ENCODE measurements at regions not wholly inside any gene's neighbourhood (a gene's known extent, or its start where the extent isn't known, plus 50 kb on each side); places are given as distances from the start of the nearest gene placed in this dataset.

DNA sequence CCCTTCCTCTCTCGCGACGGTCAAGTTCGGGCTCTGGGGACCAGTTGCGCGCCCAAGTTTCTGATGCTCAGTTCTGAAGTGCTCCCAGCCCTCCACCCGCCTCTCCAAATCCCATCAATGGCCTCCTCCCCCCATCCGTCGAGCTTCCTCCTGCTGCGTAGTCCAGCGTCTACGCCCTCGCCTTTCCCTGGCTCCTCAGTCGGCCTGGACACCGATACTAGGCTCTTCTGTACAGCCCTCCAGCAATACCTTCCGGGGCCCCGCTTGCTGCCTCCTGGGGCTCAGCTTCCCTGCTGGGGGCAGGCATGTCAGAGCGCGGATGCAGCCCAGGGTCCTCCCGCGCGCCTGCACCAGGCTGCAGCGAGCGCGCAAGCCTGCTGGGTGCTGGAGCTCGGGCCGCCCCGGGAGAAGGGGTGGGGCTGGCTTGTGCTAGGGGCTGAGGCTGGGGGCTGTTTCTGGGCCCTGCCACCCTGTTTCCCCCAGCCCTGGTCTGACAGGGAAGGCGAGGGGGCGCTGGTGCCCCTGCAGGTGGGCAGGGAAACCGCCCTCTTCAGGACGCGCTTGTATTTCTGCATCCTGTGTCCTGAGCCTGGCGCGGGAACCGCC, 353.3 kb upstream of the SUCLG2 start:
- no peak for TF ChIP-seq CTCF (IDR thresholded peaks at IDR 0.05)
- no peak for TF ChIP-seq POLR2A (IDR thresholded peaks at IDR 0.05)

All from Peyer's patch (tissue), 4 donors.